HEK293 (cell line): ENCODE measurements at regions not wholly inside any gene's neighbourhood (a gene's known extent, or its start where the extent isn't known, plus 50 kb on each side); places are given as distances from the start of the nearest gene placed in this dataset.

Source experiments
- BCL11A ChIP-seq: fragments of 450-650 bp; formaldehyde crosslinking; IDR thresholded peaks from 2 replicates; pipeline ENCODE4 v1.5.1; 2016; ENCODE audit warnings: low read depth, missing biosample characterization, missing genetic modification characterization
- CTCF ChIP-seq: fragments of 450-650 bp; formaldehyde crosslinking; IDR thresholded peaks from 2 replicates; pipeline ENCODE4 v1.5.1; 2016; ENCODE audit warnings: missing biosample characterization, missing genetic modification characterization
- SETDB1 ChIP-seq: IDR thresholded peaks from one replicate; pipeline ENCODE4 v1.6.1; 2017; ENCODE audit warnings: mild to moderate bottlenecking, low read length, moderate library complexity, mixed read lengths; ENCODE audit not compliant: insufficient read length
- ZBTB8A ChIP-seq: fragments of 450-650 bp; formaldehyde crosslinking; IDR thresholded peaks from 2 replicates; pipeline ENCODE4 v1.5.1; 2016; ENCODE audit warnings: missing biosample characterization, missing genetic modification characterization
- ZNF239 ChIP-seq: fragments of 450-650 bp; formaldehyde crosslinking; IDR thresholded peaks from 2 replicates; pipeline ENCODE4 v1.5.1; 2016; ENCODE audit warnings: missing biosample characterization, missing genetic modification characterization
- ZNF266 ChIP-seq: fragments of 450-650 bp; formaldehyde crosslinking; IDR thresholded peaks from 2 replicates; pipeline ENCODE4 v1.5.1; 2016; ENCODE audit warnings: missing biosample characterization, missing genetic modification characterization, low read depth
- ZNF366 ChIP-seq: fragments of 450-650 bp; formaldehyde crosslinking; conservative IDR thresholded peaks from 2 replicates; pipeline ENCODE4 v1.5.1; 2016; ENCODE audit warnings: missing biosample characterization, missing genetic modification characterization

DNA sequence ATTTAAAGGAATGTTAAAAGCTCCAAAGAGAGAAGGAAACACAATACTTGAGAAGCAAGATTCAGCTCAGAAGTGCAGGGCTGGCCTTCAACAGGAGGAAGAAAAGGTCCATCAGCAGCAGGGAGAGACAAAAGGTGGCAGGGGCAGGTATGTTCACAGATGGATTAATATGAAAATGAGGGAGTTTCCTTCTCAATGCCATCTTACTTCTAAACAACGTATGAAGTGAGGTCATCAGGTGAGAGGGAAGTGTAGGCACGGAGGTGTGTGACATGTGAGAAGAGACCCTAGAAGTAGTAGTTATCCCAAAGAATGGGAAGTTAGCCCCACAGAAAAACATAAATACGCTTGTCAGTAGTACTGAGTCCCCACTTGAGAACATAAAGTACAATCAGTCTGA, 122.5 kb downstream of the CCER1 start:
- TF ChIP-seq CTCF (tag by site-specific recombination) (no peak), ZBTB8A (no peak), BCL11A (tag by site-specific recombination) (no peak), ZNF366 (tag by site-specific recombination) (no peak), ZNF239 (tag by site-specific recombination) (no peak), SETDB1 (no peak), ZNF266 (tag by site-specific recombination) (no peak)
